ENCODE measurements at regions not wholly inside any gene's neighbourhood (a gene's known extent, or its start where the extent isn't known, plus 50 kb on each side); places are given as distances from the start of the nearest gene placed in this dataset.

DNA sequence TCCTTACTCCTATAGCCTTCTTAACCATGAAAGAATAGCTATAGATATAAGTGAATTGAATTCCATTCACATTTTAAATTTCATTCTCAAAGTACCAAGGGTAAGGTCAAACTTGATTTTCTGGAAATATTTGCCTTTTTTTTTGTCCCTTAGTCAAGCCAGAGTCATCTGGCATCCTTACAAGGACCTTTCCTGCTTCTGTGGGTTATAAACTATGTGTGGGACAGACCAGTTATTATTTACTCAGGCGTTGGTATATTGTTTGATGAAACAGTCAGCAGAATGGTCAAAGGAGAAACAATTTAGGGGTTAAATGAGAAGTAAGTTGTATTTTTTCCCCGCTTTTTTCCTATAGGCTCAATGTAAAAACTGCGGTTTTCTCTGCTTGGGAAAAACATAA, 1103.2 kb upstream of the ZEB2 start:
- Mint-ChIP-seq H3K27me3 (ENCODE audit: insufficient read depth) (no peaks in the 10 kb centered on the region), H3K9me3 (no peaks in the 10 kb centered on the region), H3K36me3 (ENCODE audit: low read depth) (no peaks in the 10 kb centered on the region), H3K4me3 (no peak overlapping the region), H3K4me1 (ENCODE audit: low read depth) (no peaks in the 10 kb centered on the region), H3K27ac (no peak overlapping the region)
- DNase-seq (ENCODE audit: low spot score), result no peak
- intact Hi-C loops (cut with micrococcal nuclease), result no loop called here

- Mint-ChIP-seq H3K27me3 (ENCODE audit: insufficient read depth) (no peaks in the 10 kb centered on the region), H3K9me3 (no peaks in the 10 kb centered on the region), H3K4me1 (ENCODE audit: low read depth) (no peaks in the 10 kb centered on the region), H3K27ac (no peak overlapping the region), H3K36me3 (ENCODE audit: low read depth) (no peaks in the 10 kb centered on the region), H3K4me3 (no peak overlapping the region)
- DNase-seq (ENCODE audit: low spot score), result no peak
- intact Hi-C loops (cut with micrococcal nuclease), result no loop called here
Observed at GRCh38 chr2:145622285-145622684, 1102.4 kb upstream of the ZEB2 start.

GRCh38 chr2:145617906-145618305, 1098.0 kb upstream of the ZEB2 start:
- no peaks in the 10 kb centered on the region for H3K27me3 Mint-ChIP-seq (ENCODE audit: insufficient read depth)
- no peaks in the 10 kb centered on the region for H3K36me3 Mint-ChIP-seq (ENCODE audit: low read depth)
- no peak overlapping the region for H3K27ac Mint-ChIP-seq
- no peak overlapping the region for H3K4me3 Mint-ChIP-seq
- intact Hi-C loops (cut with micrococcal nuclease), result loop anchor here (1.0 kb wide), 1 partner anchor 8 kb away; no protein-coding TSS in a partner anchor
- no peaks in the 10 kb centered on the region for H3K4me1 Mint-ChIP-seq (ENCODE audit: low read depth)
- no peaks in the 10 kb centered on the region for H3K9me3 Mint-ChIP-seq
- no peak for DNase-seq (ENCODE audit: low spot score)

DNA sequence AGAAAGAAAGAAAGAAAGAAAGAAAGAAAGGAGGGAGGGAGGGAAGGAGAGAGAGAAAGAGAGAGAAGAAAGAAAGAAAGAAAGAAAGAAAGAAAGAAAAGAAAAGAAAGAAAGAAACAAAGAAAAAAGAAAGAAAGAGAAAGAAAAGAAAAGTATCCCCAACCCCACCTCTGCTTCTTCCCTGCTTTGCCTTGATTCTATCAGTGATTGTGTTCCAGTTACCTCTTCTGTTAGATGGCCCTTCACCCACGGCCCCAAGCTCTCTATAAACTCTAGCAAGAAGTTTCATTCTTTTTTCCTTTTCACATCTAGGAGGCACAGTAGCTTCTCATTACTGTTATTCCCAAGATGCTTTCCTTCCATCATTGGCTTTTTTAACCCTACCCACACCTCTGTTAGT, 1097.5 kb upstream of the ZEB2 start:
- Mint-ChIP-seq H3K27me3 (ENCODE audit: insufficient read depth) (no peaks in the 10 kb centered on the region), H3K27ac (no peak overlapping the region), H3K4me3 (no peak overlapping the region), H3K4me1 (ENCODE audit: low read depth) (no peaks in the 10 kb centered on the region), H3K36me3 (ENCODE audit: low read depth) (no peaks in the 10 kb centered on the region), H3K9me3 (no peaks in the 10 kb centered on the region)
- intact Hi-C loops (cut with micrococcal nuclease), result no loop called here
- DNase-seq (ENCODE audit: low spot score), result no peak

- H3K36me3 Mint-ChIP-seq (ENCODE audit: low read depth), result no peaks in the 10 kb centered on the region
- no peak overlapping the region for H3K4me3 Mint-ChIP-seq
- no peaks in the 10 kb centered on the region for H3K27me3 Mint-ChIP-seq (ENCODE audit: insufficient read depth)
- H3K4me1 Mint-ChIP-seq (ENCODE audit: low read depth), result no peaks in the 10 kb centered on the region
- H3K27ac Mint-ChIP-seq, result no peak overlapping the region
- H3K9me3 Mint-ChIP-seq, result no peaks in the 10 kb centered on the region
- no peak for DNase-seq (ENCODE audit: low spot score)
- intact Hi-C loops (cut with micrococcal nuclease), result no loop called here
Observed at GRCh38 chr2:145615626-145616025, 1095.7 kb upstream of the ZEB2 start.

- H3K4me1 Mint-ChIP-seq (ENCODE audit: low read depth), result no peaks in the 10 kb centered on the region
- no peaks in the 10 kb centered on the region for H3K27me3 Mint-ChIP-seq (ENCODE audit: insufficient read depth)
- DNase-seq (ENCODE audit: low spot score), result no peak
- intact Hi-C loops (cut with micrococcal nuclease), result loop anchor here (1.0 kb wide), 1 partner anchor 8 kb away; no protein-coding TSS in a partner anchor
- H3K36me3 Mint-ChIP-seq (ENCODE audit: low read depth), result no peaks in the 10 kb centered on the region
- H3K4me3 Mint-ChIP-seq, result no peak overlapping the region
- no peak overlapping the region for H3K27ac Mint-ChIP-seq
- H3K9me3 Mint-ChIP-seq, result no peaks in the 10 kb centered on the region
Observed at GRCh38 chr2:145609951-145610350, 1090.0 kb upstream of the ZEB2 start.

DNA sequence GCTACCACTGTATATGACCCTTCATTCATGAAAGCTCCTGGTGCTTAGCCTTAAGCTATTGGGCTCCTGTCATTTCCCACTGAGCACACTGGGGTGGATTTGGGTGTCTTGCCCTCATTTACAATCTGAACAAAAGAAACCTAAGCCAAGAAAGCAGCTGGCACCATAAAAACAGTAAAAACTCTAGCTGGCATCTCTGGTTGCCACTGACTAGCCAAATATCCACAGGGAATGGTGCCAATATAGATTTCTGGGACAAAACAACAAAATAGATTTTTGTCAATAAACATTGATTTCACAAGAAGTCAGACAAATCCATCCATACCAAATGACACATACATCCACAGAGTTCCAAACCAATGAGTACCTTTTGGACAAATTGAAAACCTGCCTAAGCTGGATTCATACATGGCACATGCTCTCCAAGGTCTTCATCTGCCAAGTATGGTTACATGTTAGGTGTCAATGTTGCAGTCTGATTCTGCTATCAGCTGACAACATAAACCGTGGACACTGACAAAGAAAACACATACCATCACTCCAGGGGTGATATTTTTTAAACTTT, 1081.5 kb upstream of the ZEB2 start:
- no peaks in the 10 kb centered on the region for H3K9me3 Mint-ChIP-seq
- intact Hi-C loops (cut with micrococcal nuclease), result no loop called here
- no peaks in the 10 kb centered on the region for H3K36me3 Mint-ChIP-seq (ENCODE audit: low read depth)
- H3K4me3 Mint-ChIP-seq, result no peak overlapping the region
- no peak for DNase-seq (ENCODE audit: low spot score)
- H3K27ac Mint-ChIP-seq, result no peak overlapping the region
- H3K4me1 Mint-ChIP-seq (ENCODE audit: low read depth), result no peaks in the 10 kb centered on the region
- H3K27me3 Mint-ChIP-seq (ENCODE audit: insufficient read depth), result no peaks in the 10 kb centered on the region

- no peaks in the 10 kb centered on the region for H3K27me3 Mint-ChIP-seq (ENCODE audit: insufficient read depth)
- intact Hi-C loops (cut with micrococcal nuclease), result no loop called here
Observed at GRCh38 chr2:145600811-145601210, 1080.9 kb upstream of the ZEB2 start.

DNA sequence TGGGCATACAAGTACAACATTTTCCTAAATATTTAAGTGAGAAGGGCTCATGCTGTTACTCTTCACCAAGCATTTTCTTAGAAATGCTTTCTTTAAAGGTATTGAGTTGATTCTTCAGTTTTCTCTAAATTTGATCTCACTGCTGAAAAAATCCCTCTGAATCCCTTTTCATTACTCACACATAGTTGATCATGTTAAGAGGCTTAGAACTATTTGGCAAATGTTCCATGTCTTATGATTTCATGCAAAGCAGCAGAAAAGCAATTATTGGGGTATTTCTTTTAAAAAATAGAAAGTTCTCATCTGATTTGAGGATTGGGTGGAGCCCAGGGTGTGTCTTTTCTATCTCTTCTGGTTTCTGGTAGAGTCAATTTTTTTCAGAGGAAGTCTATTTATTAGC, 1079.8 kb upstream of the ZEB2 start:
- intact Hi-C loops (cut with micrococcal nuclease), result no loop called here
- no peaks in the 10 kb centered on the region for H3K27me3 Mint-ChIP-seq (ENCODE audit: insufficient read depth)
- H3K4me3 Mint-ChIP-seq, result no peak overlapping the region
- H3K9me3 Mint-ChIP-seq, result no peaks in the 10 kb centered on the region
- H3K36me3 Mint-ChIP-seq (ENCODE audit: low read depth), result no peaks in the 10 kb centered on the region
- H3K4me1 Mint-ChIP-seq (ENCODE audit: low read depth), result no peaks in the 10 kb centered on the region
- no peak overlapping the region for H3K27ac Mint-ChIP-seq
- no peak for DNase-seq (ENCODE audit: low spot score)

More at GRCh38 chr2:145600811-145601210, 1080.9 kb upstream of the ZEB2 start:
- Mint-ChIP-seq H3K9me3 (no peaks in the 10 kb centered on the region), H3K4me3 (no peak overlapping the region), H3K4me1 (ENCODE audit: low read depth) (no peaks in the 10 kb centered on the region), H3K36me3 (ENCODE audit: low read depth) (no peaks in the 10 kb centered on the region), H3K27ac (no peak overlapping the region)
- no peak for DNase-seq (ENCODE audit: low spot score)

GRCh38 chr2:145598434-145598833, 1078.5 kb upstream of the ZEB2 start:
- no peak overlapping the region for H3K4me3 Mint-ChIP-seq
- H3K27me3 Mint-ChIP-seq (ENCODE audit: insufficient read depth), result no peaks in the 10 kb centered on the region

GRCh38 chr2:145597809-145598208, 1077.9 kb upstream of the ZEB2 start:
- Mint-ChIP-seq H3K9me3 (no peaks in the 10 kb centered on the region), H3K4me3 (no peak overlapping the region), H3K27me3 (ENCODE audit: insufficient read depth) (no peaks in the 10 kb centered on the region), H3K27ac (no peak overlapping the region), H3K4me1 (ENCODE audit: low read depth) (no peaks in the 10 kb centered on the region), H3K36me3 (ENCODE audit: low read depth) (no peaks in the 10 kb centered on the region)
- no peak for DNase-seq (ENCODE audit: low spot score)
- intact Hi-C loops (cut with micrococcal nuclease), result no loop called here

More at GRCh38 chr2:145598434-145598833, 1078.5 kb upstream of the ZEB2 start:
- no peak for DNase-seq (ENCODE audit: low spot score)
- intact Hi-C loops (cut with micrococcal nuclease), result no loop called here
- no peaks in the 10 kb centered on the region for H3K4me1 Mint-ChIP-seq (ENCODE audit: low read depth)
- no peaks in the 10 kb centered on the region for H3K9me3 Mint-ChIP-seq
- H3K27ac Mint-ChIP-seq, result no peak overlapping the region
- no peaks in the 10 kb centered on the region for H3K36me3 Mint-ChIP-seq (ENCODE audit: low read depth)

- intact Hi-C loops (cut with micrococcal nuclease), result no loop called here
- H3K27me3 Mint-ChIP-seq (ENCODE audit: insufficient read depth), result no peaks in the 10 kb centered on the region
- H3K27ac Mint-ChIP-seq, result no peak overlapping the region
- H3K9me3 Mint-ChIP-seq, result no peaks in the 10 kb centered on the region
- no peaks in the 10 kb centered on the region for H3K4me1 Mint-ChIP-seq (ENCODE audit: low read depth)
- H3K36me3 Mint-ChIP-seq (ENCODE audit: low read depth), result no peaks in the 10 kb centered on the region
- DNase-seq (ENCODE audit: low spot score), result no peak
- H3K4me3 Mint-ChIP-seq, result no peak overlapping the region
Observed at GRCh38 chr2:145597006-145597405, 1077.1 kb upstream of the ZEB2 start.

DNA sequence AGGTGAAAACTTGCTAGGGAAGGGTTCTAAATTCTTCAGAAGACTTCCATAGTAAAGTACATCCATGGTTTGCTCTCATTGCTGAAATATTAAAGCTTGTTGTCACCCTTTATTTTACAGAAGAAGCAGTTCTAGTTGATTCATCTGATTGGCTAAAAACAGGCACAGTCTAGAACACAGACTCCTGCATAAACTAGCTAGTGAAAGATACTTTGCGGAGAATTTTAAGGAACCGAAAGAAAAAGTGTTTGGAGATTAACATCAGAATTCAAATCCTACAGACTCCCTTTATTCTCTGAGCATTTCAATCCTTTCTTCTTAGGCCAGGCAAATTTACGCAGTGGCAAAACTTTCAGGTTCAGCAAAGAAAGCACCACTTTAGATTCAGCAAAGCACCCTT, 1076.5 kb upstream of the ZEB2 start:
- H3K27me3 Mint-ChIP-seq (ENCODE audit: insufficient read depth), result no peaks in the 10 kb centered on the region
- no peaks in the 10 kb centered on the region for H3K9me3 Mint-ChIP-seq
- no peaks in the 10 kb centered on the region for H3K4me1 Mint-ChIP-seq (ENCODE audit: low read depth)
- no peaks in the 10 kb centered on the region for H3K36me3 Mint-ChIP-seq (ENCODE audit: low read depth)
- no peak for DNase-seq (ENCODE audit: low spot score)
- H3K27ac Mint-ChIP-seq, result no peak overlapping the region
- no peak overlapping the region for H3K4me3 Mint-ChIP-seq
- intact Hi-C loops (cut with micrococcal nuclease), result no loop called here

- no peak for DNase-seq (ENCODE audit: low spot score)
- H3K36me3 Mint-ChIP-seq (ENCODE audit: low read depth), result no peaks in the 10 kb centered on the region
- intact Hi-C loops (cut with micrococcal nuclease), result no loop called here
- no peaks in the 10 kb centered on the region for H3K9me3 Mint-ChIP-seq
- H3K4me1 Mint-ChIP-seq (ENCODE audit: low read depth), result no peaks in the 10 kb centered on the region
- H3K4me3 Mint-ChIP-seq, result no peak overlapping the region
- no peak overlapping the region for H3K27ac Mint-ChIP-seq
- H3K27me3 Mint-ChIP-seq (ENCODE audit: insufficient read depth), result no peaks in the 10 kb centered on the region
Observed at GRCh38 chr2:145595296-145595695, 1075.4 kb upstream of the ZEB2 start.

Measured in activated T-helper 1 cell treated with anti-CD3 and anti-CD28 coated beads, Interleukin-12 subunit alpha, Interleukin-12 subunit beta, Interleukin-2, Interleukin-4 antibody, amounts not matched to agents 30 ng/mL and 10 ng/mL and 1 ng/mL, durations not matched to agents 14 hours and 24 hours and 36 hours (primary cell).